ENCODE measurements at regions not wholly inside any gene's neighbourhood (a gene's known extent, or its start where the extent isn't known, plus 50 kb on each side); places are given as distances from the start of the nearest gene placed in this dataset.

- Histone ChIP-seq H3K4me2 (ENCODE audit: control insufficient read depth, insufficient read depth) (no peak overlapping the region), H2AFZ (ENCODE audit: control insufficient read depth, low read depth, low read length) (no peak overlapping the region), H3K9ac (ENCODE audit: control insufficient read depth, insufficient read depth, low read length) (no peak overlapping the region), H3K9me3 (replicated peaks; ENCODE audit: control insufficient read depth, insufficient read depth, low read length) (no peaks in the 10 kb centered on the region), H3K36me3 (ENCODE audit: control insufficient read depth in 2 of 2, insufficient read depth in 2 of 2, low read length in 1 of 2) (no peaks in the 10 kb centered on the region), H3K27me3 (replicated peaks in 1 of 2; ENCODE audit: control insufficient read depth in 2 of 2, insufficient read depth in 2 of 2, low read length in 1 of 2) (no peaks in the 10 kb centered on the region), H3K27ac (ENCODE audit: control insufficient read depth, insufficient read depth) (no peak overlapping the region), H3K79me2 (ENCODE audit: control insufficient read depth, insufficient read depth, low read length) (no peaks in the 10 kb centered on the region), H3K4me1 (ENCODE audit: control insufficient read depth, insufficient read depth, low read length) (no peaks in the 10 kb centered on the region), H4K20me1 (ENCODE audit: control insufficient read depth, insufficient read depth) (no peaks in the 10 kb centered on the region), H3K4me3 (no peak overlapping the region)
- DNase-seq (ENCODE audit: low read depth, low spot score) (no peak), FAIRE-seq (no peak), ATAC-seq (no peak)
- WGBS (ENCODE audit: insufficient coverage, insufficient replicate concordance, low lambda C conversion rate, missing lambda C conversion rate), result 63% methylated on average over 3 of the region's 3 CpGs
- in situ Hi-C loops (cut with MboI) (no loop called here), intact Hi-C loops (cut with micrococcal nuclease; ENCODE audit: unreplicated experiment) (no loop called here)
- SMC1A ChIA-PET (ENCODE audit: uncharacterized antibody, unreplicated experiment), result interaction anchor here (0.6 kb wide), 1 partner anchor 55 kb away, joined by 3 read pairs; no protein-coding TSS in a partner anchor
- no peak for TF ChIP-seq NKRF (conservative IDR thresholded peaks at IDR 0.05)
- TF ChIP-seq SPI1 (IDR thresholded peaks at IDR 0.05; ENCODE audit: borderline replicate concordance, insufficient read depth, low read depth, low read length), result no peak
- no peak for TF ChIP-seq KAT2A (conservative IDR thresholded peaks at IDR 0.05; ENCODE audit: control insufficient read depth, low read depth, low read length)
- no peak for TF ChIP-seq ZNF384 (IDR thresholded peaks at IDR 0.05; ENCODE audit: borderline replicate concordance, low read depth, low read length)
- TF ChIP-seq IKZF2 (IDR thresholded peaks at IDR 0.05), result no peak
- TF ChIP-seq BMI1 (IDR thresholded peaks at IDR 0.05; ENCODE audit: borderline replicate concordance), result no peak
- TF ChIP-seq MTA2 (IDR thresholded peaks at IDR 0.05; ENCODE audit: low read depth), result no peak
- TF ChIP-seq HDAC2 (IDR thresholded peaks at IDR 0.05), result no peak
- no peak for TF ChIP-seq SUZ12 (IDR thresholded peaks at IDR 0.05; ENCODE audit: unreplicated experiment)
- no peak for TF ChIP-seq ZNF217 (IDR thresholded peaks at IDR 0.05)
- no peak for TF ChIP-seq WRNIP1 (IDR thresholded peaks at IDR 0.05; ENCODE audit: borderline replicate concordance, low read depth, low read length)
- no peak for TF ChIP-seq EED (IDR thresholded peaks at IDR 0.05; ENCODE audit: low read depth)
- CTCF ChIA-PET, result no interaction called here
- RAD21 ChIA-PET (ENCODE audit: unreplicated experiment), result no interaction called here
- POLR2A ChIA-PET, result interaction anchor here (0.8 kb wide), 1 partner anchor 26 kb away, joined by 3 read pairs; no protein-coding TSS in a partner anchor
- BruUV-seq (replicated peaks), result no TSS peak
Measured at GRCh38 chr4:18130256-18130655, 108.7 kb upstream of the LCORL start.

Measured in GM12878 (cell line).